T47D (cell line): ENCODE measurements at regions not wholly inside any gene's neighbourhood (a gene's known extent, or its start where the extent isn't known, plus 50 kb on each side); places are given as distances from the start of the nearest gene placed in this dataset.

Experiments
- DNase-seq, 2 experiments: peaks; one replicate each; pipeline versions ENCODE4 v3.0.0 to v3.0.0-alpha.2; 2011 to 2012; ENCODE audit warnings: low read depth in 1 of 2, low spot score in 1 of 2
- JUND ChIP-seq: IDR thresholded peaks from 2 replicates; pipeline ENCODE4 v1.6.1; 2012; ENCODE audit warnings: low read depth
- in situ Hi-C: cut with HindIII; loops from 2 replicates; pipeline ENCODE4 v1.10.0; 2016; ENCODE audit warnings: low sequenced_read_pairs, low pct_unique_long_range_greater_than_20kb

- in situ Hi-C loops = no loop called here
- no peak for DNase-seq
- TF ChIP-seq JUND = no peak
These were observed 1278.6 kb downstream of the PCDH7 start for GRCh38 chr4:31998807-31999206.

GRCh38 chr4:31999848-32000247, 1279.7 kb downstream of the PCDH7 start:
- in situ Hi-C loops = no loop called here
- no peak for DNase-seq
- no peak for TF ChIP-seq JUND

GRCh38 chr4:32000846-32001488, 1280.8 kb downstream of the PCDH7 start:
- in situ Hi-C loops = no loop called here
- TF ChIP-seq JUND = no peak
- DNase-seq = no peak

- no peak for DNase-seq
- no peak for TF ChIP-seq JUND
- in situ Hi-C loops = no loop called here
These were observed 1282.0 kb downstream of the PCDH7 start for GRCh38 chr4:32002037-32002747.

GRCh38 chr4:32003548-32003947, 1283.4 kb downstream of the PCDH7 start:
- no peak for TF ChIP-seq JUND
- DNase-seq = peak in 1 of 2 experiments; percentile 34
- in situ Hi-C loops = no loop called here

- no peak for DNase-seq
- in situ Hi-C loops = no loop called here
- no peak for TF ChIP-seq JUND
These were observed 1290.1 kb downstream of the PCDH7 start for GRCh38 chr4:32010221-32010620.

- in situ Hi-C loops = no loop called here
- no peak for TF ChIP-seq JUND
- DNase-seq = no peak
These were observed 1301.9 kb downstream of the PCDH7 start for GRCh38 chr4:32022071-32022470.

GRCh38 chr4:32025851-32026459, 1305.8 kb downstream of the PCDH7 start:
- DNase-seq = no peak
- in situ Hi-C loops = no loop called here
- no peak for TF ChIP-seq JUND

- in situ Hi-C loops = no loop called here
- no peak for TF ChIP-seq JUND
- no peak for DNase-seq
These were observed 1310.2 kb downstream of the PCDH7 start for GRCh38 chr4:32030406-32030805.

GRCh38 chr4:32031026-32031425, 1310.9 kb downstream of the PCDH7 start:
- no peak for TF ChIP-seq JUND
- in situ Hi-C loops = no loop called here
- no peak for DNase-seq

GRCh38 chr4:32032136-32032672, 1312.0 kb downstream of the PCDH7 start:
- no peak for TF ChIP-seq JUND
- in situ Hi-C loops = no loop called here
- no peak for DNase-seq

GRCh38 chr4:32037399-32037798, 1317.2 kb downstream of the PCDH7 start:
- no peak for TF ChIP-seq JUND
- no peak for DNase-seq
- in situ Hi-C loops = no loop called here
